Spleen (tissue), 11 donors: ENCODE measurements at regions not wholly inside any gene's neighbourhood (a gene's known extent, or its start where the extent isn't known, plus 50 kb on each side); places are given as distances from the start of the nearest gene placed in this dataset.

Source experiments
- DNase-seq: peaks from one replicate; pipeline ENCODE4 v3.0.0-alpha.2; 2020
- H3K27ac ChIP-seq, 8 donors: fragments of 200-600 bp; sonication (generic) in 7 of 8; 1 replicate in 4 of 8; 2 replicates in 4 of 8; pipeline versions ENCODE4 v1.5.0 to v1.8.0; 2016 to 2021; ENCODE audit warnings: inconsistent platforms in 4 of 8, mild to moderate bottlenecking in 4 of 8, moderate library complexity in 1 of 8
- H3K27me3 ChIP-seq, 7 donors: fragments of 200-600 bp; sonication (generic) in 6 of 7; replicated peaks in 1 of 7; 1 replicate in 4 of 7; 2 replicates in 3 of 7; pipeline versions ENCODE4 v1.5.0 to v1.8.0; 2016 to 2021; ENCODE audit warnings: inconsistent platforms in 3 of 7, mild to moderate bottlenecking in 1 of 7
- H3K36me3 ChIP-seq, 6 donors: fragments of 200-600 bp; sonication (generic) in 5 of 6; 1 replicate in 4 of 6; 2 replicates in 2 of 6; pipeline versions ENCODE4 v1.5.0 to v1.8.0; 2016 to 2021; ENCODE audit warnings: inconsistent platforms in 2 of 6
- H3K4me1 ChIP-seq, 6 donors: fragments of 200-600 bp; sonication (generic) in 5 of 6; 1 replicate in 3 of 6; 2 replicates in 3 of 6; pipeline versions ENCODE4 v1.5.0 to v1.8.0; 2016 to 2021; ENCODE audit warnings: inconsistent platforms in 3 of 6
- H3K4me3 ChIP-seq, 8 donors: fragments of 200-600 bp; sonication (generic) in 7 of 8; 1 replicate in 4 of 8; 2 replicates in 4 of 8; pipeline versions ENCODE4 v1.5.0 to v1.8.0; 2016 to 2021; ENCODE audit warnings: inconsistent platforms in 4 of 8, mild to moderate bottlenecking in 4 of 8, moderate library complexity in 2 of 8
- H3K9me3 ChIP-seq, 8 donors: fragments of 200-600 bp; sonication (generic) in 7 of 8; 1 replicate in 4 of 8; 2 replicates in 4 of 8; pipeline versions ENCODE4 v1.5.0 to v1.8.0; 2016 to 2021; ENCODE audit warnings: inconsistent platforms in 4 of 8
- POLR2A ChIP-seq, 3 donors: fragments of 450-650 bp; IDR thresholded peaks; one replicate each; pipeline ENCODE4 v1.5.1; 2017; ENCODE audit warnings: antibody characterized with exemption in 3 of 3, mild to moderate bottlenecking in 1 of 3
- POLR2AphosphoS5 ChIP-seq, 3 donors: sonication (generic); formaldehyde crosslinking; IDR thresholded peaks; one replicate each; pipeline ENCODE4 v1.5.1; 2017; ENCODE audit warnings: antibody characterized with exemption in 3 of 3
- WGBS, 5 donors: extraction: QIAGEN DNeasy Blood & Tissue Kit in 3 of 5; methylation state at CpG; one replicate each; pipeline versions ENCODE4 v1.1.5 to v1.1.7; 2013 to 2018; 5-methylcytosine and 5-hydroxymethylcytosine counted together
- intact Hi-C: fragments of 100-400 bp; cut with DNase I; formaldehyde crosslinking; loops from one replicate; pipeline ENCODE4 v1.15.0; 2023; ENCODE audit warnings: low total_unique reads
- TF ChIP-seq, protein P1 (sequence below), 11 experiments: fragments of 200-600 bp in 7 of 11; fragments of 450-650 bp in 4 of 11; sonication (generic) in 4 of 11; IDR thresholded peaks in 8 of 11; conservative IDR thresholded peaks in 3 of 11; 1 replicate in 7 of 11; 2 replicates in 4 of 11; pipeline versions ENCODE4 v1.4.0 to v1.8.0; 2016 to 2021; ENCODE audit warnings: antibody characterized with exemption in 11 of 11, inconsistent platforms in 4 of 11, mild to moderate bottlenecking in 1 of 11
- donor health status: healthy with polysubstance abuse.
- donor health status: DM: no; HTN: no; CAD: no; lungs with moderate emphysema.
- donor health status: DM: no; HTN: no; CAD: no.
- donor health status: Bipolar disorder and iron deficiency.
- donor health status: healthy.
- donor health status: DM: no; HTN: no; CAD: no.
- donor health status: DM: yes; HTN: yes; CAD: no.

DNA sequence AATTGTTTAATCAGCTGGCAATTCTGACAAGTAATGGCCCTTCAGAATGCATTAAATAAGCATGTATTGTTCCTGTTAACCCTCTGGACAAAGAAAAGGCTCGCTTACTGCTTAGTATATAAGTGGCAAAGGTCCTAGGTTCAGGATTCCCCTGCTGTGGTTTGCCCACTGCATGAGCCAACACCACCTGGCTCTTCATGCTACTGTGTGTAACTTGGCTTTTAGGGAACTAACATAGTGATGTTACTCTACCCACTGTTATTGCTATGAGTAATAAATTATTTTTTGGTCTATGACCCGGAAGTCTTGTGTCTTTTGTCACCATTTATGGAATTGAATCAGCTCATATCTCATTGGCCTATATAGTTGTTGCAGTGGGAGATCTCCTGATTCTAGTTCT lies 791.7 kb upstream of the PHF14 start:
- no peaks in the 10 kb centered on the region for H3K36me3 ChIP-seq
- peaks cover 0 to 3% (median 0%) of the 10 kb centered on the region in 8 donors for H3K9me3 ChIP-seq
- H3K27me3 ChIP-seq, result no peaks in the 10 kb centered on the region
- 63 to 84% (median 68%) methylated on average over 2 of the region's 2 CpGs for WGBS, 5 donors
- TF ChIP-seq POLR2A (IDR thresholded peaks at IDR 0.05) (no peak), POLR2AphosphoS5 (IDR thresholded peaks at IDR 0.05) (no peak)
- TF ChIP-seq, protein P1, sequence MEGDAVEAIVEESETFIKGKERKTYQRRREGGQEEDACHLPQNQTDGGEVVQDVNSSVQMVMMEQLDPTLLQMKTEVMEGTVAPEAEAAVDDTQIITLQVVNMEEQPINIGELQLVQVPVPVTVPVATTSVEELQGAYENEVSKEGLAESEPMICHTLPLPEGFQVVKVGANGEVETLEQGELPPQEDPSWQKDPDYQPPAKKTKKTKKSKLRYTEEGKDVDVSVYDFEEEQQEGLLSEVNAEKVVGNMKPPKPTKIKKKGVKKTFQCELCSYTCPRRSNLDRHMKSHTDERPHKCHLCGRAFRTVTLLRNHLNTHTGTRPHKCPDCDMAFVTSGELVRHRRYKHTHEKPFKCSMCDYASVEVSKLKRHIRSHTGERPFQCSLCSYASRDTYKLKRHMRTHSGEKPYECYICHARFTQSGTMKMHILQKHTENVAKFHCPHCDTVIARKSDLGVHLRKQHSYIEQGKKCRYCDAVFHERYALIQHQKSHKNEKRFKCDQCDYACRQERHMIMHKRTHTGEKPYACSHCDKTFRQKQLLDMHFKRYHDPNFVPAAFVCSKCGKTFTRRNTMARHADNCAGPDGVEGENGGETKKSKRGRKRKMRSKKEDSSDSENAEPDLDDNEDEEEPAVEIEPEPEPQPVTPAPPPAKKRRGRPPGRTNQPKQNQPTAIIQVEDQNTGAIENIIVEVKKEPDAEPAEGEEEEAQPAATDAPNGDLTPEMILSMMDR (IDR thresholded peaks at IDR 0.05 in 8 of 11, conservative IDR thresholded peaks at IDR 0.05 in 3 of 11), result no peak
- DNase-seq, result no peak
- no peak overlapping the region for H3K4me3 ChIP-seq
- intact Hi-C loops, result no loop called here
- no peaks in the 10 kb centered on the region for H3K4me1 ChIP-seq
- H3K27ac ChIP-seq, result no peak overlapping the region

- Histone ChIP-seq H3K27ac (no peak overlapping the region), H3K4me1 (no peaks in the 10 kb centered on the region), H3K36me3 (no peaks in the 10 kb centered on the region), H3K9me3 (no peaks in the 10 kb centered on the region), H3K27me3 (no peaks in the 10 kb centered on the region), H3K4me3 (no peak overlapping the region)
- WGBS, 5 donors, result 82 to 98% (median 96%) methylated on average over 3 of the region's 3 CpGs
- intact Hi-C loops, result no loop called here
- no peak for DNase-seq
- TF ChIP-seq, protein P1 (IDR thresholded peaks at IDR 0.05 in 8 of 11, conservative IDR thresholded peaks at IDR 0.05 in 3 of 11), result no peak
- TF ChIP-seq POLR2A (IDR thresholded peaks at IDR 0.05) (no peak), POLR2AphosphoS5 (IDR thresholded peaks at IDR 0.05) (no peak)
Measured at GRCh38 chr7:10192074-10192473, 781.6 kb upstream of the PHF14 start.

- 72 to 95% (median 85%) methylated on average over 1 of the region's 1 CpG for WGBS, 5 donors
- H3K36me3 ChIP-seq, result no peaks in the 10 kb centered on the region
- no peak for DNase-seq
- H3K4me3 ChIP-seq, result no peak overlapping the region
- no peak for TF ChIP-seq POLR2A (IDR thresholded peaks at IDR 0.05)
- TF ChIP-seq POLR2AphosphoS5 (IDR thresholded peaks at IDR 0.05), result no peak
- TF ChIP-seq, protein P1 (IDR thresholded peaks at IDR 0.05 in 8 of 11, conservative IDR thresholded peaks at IDR 0.05 in 3 of 11), result no peak
- H3K27ac ChIP-seq, result no peak overlapping the region
- H3K4me1 ChIP-seq, result no peaks in the 10 kb centered on the region
- no peaks in the 10 kb centered on the region for H3K27me3 ChIP-seq
- intact Hi-C loops, result no loop called here
- H3K9me3 ChIP-seq, result peaks cover 0 to 3% (median 0%) of the 10 kb centered on the region in 8 donors
Measured at GRCh38 chr7:10205696-10206095, 768.0 kb upstream of the PHF14 start.

DNA sequence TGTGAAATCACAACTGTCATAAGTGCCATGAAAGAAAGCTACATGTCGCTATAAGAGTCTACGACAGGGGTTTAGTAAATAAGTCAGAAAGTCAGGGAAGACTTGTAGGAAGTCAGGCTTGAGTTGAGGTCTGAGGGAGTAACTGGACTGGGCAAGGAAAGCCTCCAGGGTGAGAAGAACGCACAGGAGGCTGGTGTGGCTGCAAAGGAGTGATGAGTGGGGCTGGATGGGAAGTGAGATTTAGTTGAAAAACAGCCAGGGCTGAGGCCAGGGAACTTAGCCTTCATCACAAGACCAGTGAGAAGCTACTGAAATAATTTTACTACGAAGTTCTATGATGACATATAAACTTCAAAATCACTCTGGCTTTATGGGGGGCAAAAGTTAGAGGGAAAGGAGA lies 763.7 kb upstream of the PHF14 start:
- DNase-seq, result no peak
- peaks cover 0 to 28% (median 17%) of the 10 kb centered on the region in 8 donors for H3K9me3 ChIP-seq
- intact Hi-C loops, result no loop called here
- no peak for TF ChIP-seq POLR2AphosphoS5 (IDR thresholded peaks at IDR 0.05)
- no peak for TF ChIP-seq POLR2A (IDR thresholded peaks at IDR 0.05)
- TF ChIP-seq, protein P1 (IDR thresholded peaks at IDR 0.05 in 8 of 11, conservative IDR thresholded peaks at IDR 0.05 in 3 of 11), result no peak
- no peaks in the 10 kb centered on the region for H3K4me1 ChIP-seq
- no peaks in the 10 kb centered on the region for H3K27me3 ChIP-seq
- no peak overlapping the region for H3K4me3 ChIP-seq
- WGBS, 5 donors, result 65 to 82% (median 72%) methylated on average over 4 of the region's 4 CpGs
- H3K27ac ChIP-seq, result no peak overlapping the region
- no peaks in the 10 kb centered on the region for H3K36me3 ChIP-seq
